ENCODE measurements at regions not wholly inside any gene's neighbourhood (a gene's known extent, or its start where the extent isn't known, plus 50 kb on each side); places are given as distances from the start of the nearest gene placed in this dataset.

GRCh38 chr7:96408881-96409280, 87.0 kb upstream of the SLC25A13 start:
- Histone ChIP-seq H3K4me1 (no peaks in the 10 kb centered on the region), H3K4me3 (no peak overlapping the region), H3K9me3 (no peaks in the 10 kb centered on the region), H3K27ac (no peak overlapping the region), H3K4me2 (no peak overlapping the region)
- FAIRE-seq (no peak), DNase-seq (ENCODE audit: low read depth in 1 of 2, low spot score in 1 of 2) (no peak), ATAC-seq (no peak)
- POLR2A ChIA-PET = no interaction called here
- CTCF ChIA-PET = no interaction called here
- 24% methylated on average over 9 of the region's 9 CpGs for WGBS (ENCODE audit: missing lambda C conversion rate)
- TF ChIP-seq EHMT2 (IDR thresholded peaks at IDR 0.05; ENCODE audit: low read depth) = no peak
- no peak for TF ChIP-seq RARB (CRISPR knock-in tag; IDR thresholded peaks at IDR 0.05)
- TF ChIP-seq EHF (CRISPR knock-in tag; IDR thresholded peaks at IDR 0.05) = no peak
- no peak for TF ChIP-seq MAX (IDR thresholded peaks at IDR 0.05)
- no peak for TF ChIP-seq KDM1A (IDR thresholded peaks at IDR 0.05; ENCODE audit: low read depth)
- no peak for TF ChIP-seq GATA3 (IDR thresholded peaks at IDR 0.05; ENCODE audit: borderline replicate concordance)
- TF ChIP-seq HOXB5 (CRISPR knock-in tag; IDR thresholded peaks at IDR 0.05) = no peak
- TF ChIP-seq TP53 (CRISPR knock-in tag; IDR thresholded peaks at IDR 0.05) = no peak
- no peak for TF ChIP-seq CHD4 (IDR thresholded peaks at IDR 0.05; ENCODE audit: borderline replicate concordance)
- no peak for TF ChIP-seq FOXS1 (CRISPR knock-in tag; IDR thresholded peaks at IDR 0.05)
- TF ChIP-seq JUNB (IDR thresholded peaks at IDR 0.05) = no peak

GRCh38 chr7:96407427-96407826, 85.5 kb upstream of the SLC25A13 start:
- ATAC-seq = no peak
- Histone ChIP-seq H3K9me3 (no peaks in the 10 kb centered on the region), H3K4me2 (no peak overlapping the region), H3K27ac (no peak overlapping the region), H3K4me1 (no peaks in the 10 kb centered on the region), H3K4me3 (no peak overlapping the region)
- no peak for DNase-seq (ENCODE audit: low read depth in 1 of 2, low spot score in 1 of 2)
- TF ChIP-seq REST (IDR thresholded peaks at IDR 0.05) (no peak), SMC3 (IDR thresholded peaks at IDR 0.05) (no peak), HOXB13 (CRISPR knock-in tag; IDR thresholded peaks at IDR 0.05; ENCODE audit: low read depth) (no peak), HES2 (IDR thresholded peaks at IDR 0.05) (no peak), FOSL2 (IDR thresholded peaks at IDR 0.05) (no peak), FOSL2 (CRISPR knock-in tag; IDR thresholded peaks at IDR 0.05) (no peak), RAD21 (conservative IDR thresholded peaks at IDR 0.05 in 1 of 2, IDR thresholded peaks at IDR 0.05 in 1 of 2) (no peak), EP300 (IDR thresholded peaks at IDR 0.05) (no peak), RCOR1 (IDR thresholded peaks at IDR 0.05; ENCODE audit: low read depth, low read length) (no peak), TFCP2L1 (CRISPR knock-in tag; IDR thresholded peaks at IDR 0.05) (no peak), POLR2AphosphoS2 (conservative IDR thresholded peaks at IDR 0.05; ENCODE audit: low read length) (no peak), ATOH8 (CRISPR knock-in tag; IDR thresholded peaks at IDR 0.05; ENCODE audit: low read depth) (no peak), KDM5A (IDR thresholded peaks at IDR 0.05) (no peak), JUN (IDR thresholded peaks at IDR 0.05) (no peak), ESRRA (IDR thresholded peaks at IDR 0.05; ENCODE audit: borderline replicate concordance, low read length) (no peak), RFX5 (IDR thresholded peaks at IDR 0.05) (no peak)
- FAIRE-seq = no peak
- ChIA-PET CTCF (interaction anchor here (1.3 kb wide), 1 partner anchor 30 kb away, joined by 3 read pairs; no protein-coding TSS in a partner anchor), POLR2A (no interaction called here)

Measured in A549 (cell line).